Hepatocyte (in vitro differentiated cells): ENCODE measurements at regions not wholly inside any gene's neighbourhood (a gene's known extent, or its start where the extent isn't known, plus 50 kb on each side); places are given as distances from the start of the nearest gene placed in this dataset.

Experiments
- EZH2 ChIP-seq: fragments of 200-600 bp; sonication (generic); IDR thresholded peaks from 2 replicates; pipeline ENCODE4 v1.6.1; 2016; ENCODE audit warnings: antibody characterized with exemption, mild to moderate bottlenecking, borderline replicate concordance
- EZH2phosphoT487 ChIP-seq: fragments of 200-600 bp; sonication (generic); IDR thresholded peaks from one replicate; pipeline ENCODE4 v1.6.1; 2018; ENCODE audit warnings: antibody characterized with exemption, mild to moderate bottlenecking, low read depth, moderate library complexity; ENCODE audit not compliant: unreplicated experiment, severe bottlenecking
- TF ChIP-seq, protein P1 (sequence below): fragments of 200-600 bp; sonication (generic); IDR thresholded peaks from 2 replicates; pipeline ENCODE4 v1.5.1; 2016; ENCODE audit warnings: antibody characterized with exemption, mild to moderate bottlenecking; ENCODE audit not compliant: poor library complexity

DNA sequence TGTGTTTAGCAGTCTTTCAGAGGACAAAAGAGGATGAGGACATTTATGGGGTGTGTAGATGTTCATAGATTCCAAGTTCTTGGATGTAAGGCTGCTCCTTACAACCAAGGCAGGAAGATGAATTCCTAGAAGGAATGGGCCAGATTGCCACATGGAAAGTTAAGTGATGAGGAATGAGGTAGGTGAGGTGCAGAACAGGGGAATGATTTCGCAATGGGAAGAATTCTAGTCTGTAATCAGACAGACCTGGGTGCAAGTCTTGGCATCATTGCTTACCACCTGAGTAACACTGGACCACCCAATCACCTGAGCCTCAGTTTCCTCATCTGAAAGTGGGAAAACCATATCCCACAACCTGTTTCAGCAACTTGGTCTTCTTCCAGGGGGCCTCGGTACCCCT, 174.9 kb downstream of the IER5 start:
- TF ChIP-seq, protein P1, sequence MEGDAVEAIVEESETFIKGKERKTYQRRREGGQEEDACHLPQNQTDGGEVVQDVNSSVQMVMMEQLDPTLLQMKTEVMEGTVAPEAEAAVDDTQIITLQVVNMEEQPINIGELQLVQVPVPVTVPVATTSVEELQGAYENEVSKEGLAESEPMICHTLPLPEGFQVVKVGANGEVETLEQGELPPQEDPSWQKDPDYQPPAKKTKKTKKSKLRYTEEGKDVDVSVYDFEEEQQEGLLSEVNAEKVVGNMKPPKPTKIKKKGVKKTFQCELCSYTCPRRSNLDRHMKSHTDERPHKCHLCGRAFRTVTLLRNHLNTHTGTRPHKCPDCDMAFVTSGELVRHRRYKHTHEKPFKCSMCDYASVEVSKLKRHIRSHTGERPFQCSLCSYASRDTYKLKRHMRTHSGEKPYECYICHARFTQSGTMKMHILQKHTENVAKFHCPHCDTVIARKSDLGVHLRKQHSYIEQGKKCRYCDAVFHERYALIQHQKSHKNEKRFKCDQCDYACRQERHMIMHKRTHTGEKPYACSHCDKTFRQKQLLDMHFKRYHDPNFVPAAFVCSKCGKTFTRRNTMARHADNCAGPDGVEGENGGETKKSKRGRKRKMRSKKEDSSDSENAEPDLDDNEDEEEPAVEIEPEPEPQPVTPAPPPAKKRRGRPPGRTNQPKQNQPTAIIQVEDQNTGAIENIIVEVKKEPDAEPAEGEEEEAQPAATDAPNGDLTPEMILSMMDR: no peak
- TF ChIP-seq EZH2 (no peak), EZH2phosphoT487 (no peak)
